ENCODE measurements at regions not wholly inside any gene's neighbourhood (a gene's known extent, or its start where the extent isn't known, plus 50 kb on each side); places are given as distances from the start of the nearest gene placed in this dataset.

DNA sequence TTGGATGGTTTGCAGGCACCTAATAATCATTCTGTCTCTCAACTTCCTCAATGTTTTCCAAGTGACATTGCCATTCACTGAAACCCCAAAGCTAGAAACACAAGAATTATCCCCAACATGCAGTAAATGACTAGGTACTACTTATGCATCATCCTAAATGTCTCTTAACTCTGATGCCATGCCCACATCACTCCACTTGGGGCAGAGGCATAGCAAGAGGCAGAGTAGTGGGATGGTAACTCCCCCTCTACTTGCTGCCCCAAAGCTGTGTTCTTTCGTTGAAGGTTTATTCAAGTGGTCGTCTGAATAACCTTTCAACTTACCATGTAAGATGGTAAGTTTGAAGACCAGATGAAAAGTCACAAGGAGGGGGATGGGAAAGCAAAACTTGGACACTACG, 77.9 kb upstream of the SOX5 start:
- CTCF ChIA-PET: no interaction called here
- POLR2A ChIA-PET: no interaction called here
- ATAC-seq (no peak), DNase-seq (ENCODE audit: low read depth, low spot score) (no peak)
- TF ChIP-seq, protein P1, sequence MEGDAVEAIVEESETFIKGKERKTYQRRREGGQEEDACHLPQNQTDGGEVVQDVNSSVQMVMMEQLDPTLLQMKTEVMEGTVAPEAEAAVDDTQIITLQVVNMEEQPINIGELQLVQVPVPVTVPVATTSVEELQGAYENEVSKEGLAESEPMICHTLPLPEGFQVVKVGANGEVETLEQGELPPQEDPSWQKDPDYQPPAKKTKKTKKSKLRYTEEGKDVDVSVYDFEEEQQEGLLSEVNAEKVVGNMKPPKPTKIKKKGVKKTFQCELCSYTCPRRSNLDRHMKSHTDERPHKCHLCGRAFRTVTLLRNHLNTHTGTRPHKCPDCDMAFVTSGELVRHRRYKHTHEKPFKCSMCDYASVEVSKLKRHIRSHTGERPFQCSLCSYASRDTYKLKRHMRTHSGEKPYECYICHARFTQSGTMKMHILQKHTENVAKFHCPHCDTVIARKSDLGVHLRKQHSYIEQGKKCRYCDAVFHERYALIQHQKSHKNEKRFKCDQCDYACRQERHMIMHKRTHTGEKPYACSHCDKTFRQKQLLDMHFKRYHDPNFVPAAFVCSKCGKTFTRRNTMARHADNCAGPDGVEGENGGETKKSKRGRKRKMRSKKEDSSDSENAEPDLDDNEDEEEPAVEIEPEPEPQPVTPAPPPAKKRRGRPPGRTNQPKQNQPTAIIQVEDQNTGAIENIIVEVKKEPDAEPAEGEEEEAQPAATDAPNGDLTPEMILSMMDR (IDR thresholded peaks at IDR 0.05 in 2 of 3, conservative IDR thresholded peaks at IDR 0.05 in 1 of 3; ENCODE audit: borderline replicate concordance in 1 of 3, insufficient read depth in 1 of 3, low read depth in 2 of 3, low read length in 2 of 3): no peak
- TF ChIP-seq POLR2AphosphoS5 (IDR thresholded peaks at IDR 0.05; ENCODE audit: low read depth, low read length): no peak
- TF ChIP-seq EGR1 (IDR thresholded peaks at IDR 0.05; ENCODE audit: low read depth): no peak
- TF ChIP-seq, protein P2, sequence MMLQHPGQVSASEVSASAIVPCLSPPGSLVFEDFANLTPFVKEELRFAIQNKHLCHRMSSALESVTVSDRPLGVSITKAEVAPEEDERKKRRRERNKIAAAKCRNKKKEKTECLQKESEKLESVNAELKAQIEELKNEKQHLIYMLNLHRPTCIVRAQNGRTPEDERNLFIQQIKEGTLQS (IDR thresholded peaks at IDR 0.05): no peak
- no peak for TF ChIP-seq EZH2phosphoT487 (IDR thresholded peaks at IDR 0.05; ENCODE audit: borderline replicate concordance)
- no peak for TF ChIP-seq SP1 (IDR thresholded peaks at IDR 0.05; ENCODE audit: low read depth)
- TF ChIP-seq, protein P3, sequence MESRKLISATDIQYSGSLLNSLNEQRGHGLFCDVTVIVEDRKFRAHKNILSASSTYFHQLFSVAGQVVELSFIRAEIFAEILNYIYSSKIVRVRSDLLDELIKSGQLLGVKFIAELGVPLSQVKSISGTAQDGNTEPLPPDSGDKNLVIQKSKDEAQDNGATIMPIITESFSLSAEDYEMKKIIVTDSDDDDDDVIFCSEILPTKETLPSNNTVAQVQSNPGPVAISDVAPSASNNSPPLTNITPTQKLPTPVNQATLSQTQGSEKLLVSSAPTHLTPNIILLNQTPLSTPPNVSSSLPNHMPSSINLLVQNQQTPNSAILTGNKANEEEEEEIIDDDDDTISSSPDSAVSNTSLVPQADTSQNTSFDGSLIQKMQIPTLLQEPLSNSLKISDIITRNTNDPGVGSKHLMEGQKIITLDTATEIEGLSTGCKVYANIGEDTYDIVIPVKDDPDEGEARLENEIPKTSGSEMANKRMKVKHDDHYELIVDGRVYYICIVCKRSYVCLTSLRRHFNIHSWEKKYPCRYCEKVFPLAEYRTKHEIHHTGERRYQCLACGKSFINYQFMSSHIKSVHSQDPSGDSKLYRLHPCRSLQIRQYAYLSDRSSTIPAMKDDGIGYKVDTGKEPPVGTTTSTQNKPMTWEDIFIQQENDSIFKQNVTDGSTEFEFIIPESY (IDR thresholded peaks at IDR 0.05; ENCODE audit: extremely low read depth, insufficient replicate concordance, low read length): no peak
- no peak for TF ChIP-seq SRF (IDR thresholded peaks at IDR 0.05; ENCODE audit: low read depth)
- TF ChIP-seq RAD21 (IDR thresholded peaks at IDR 0.05; ENCODE audit: low read depth): no peak
- no peak for TF ChIP-seq EZH2 (IDR thresholded peaks at IDR 0.05)
- no peak for TF ChIP-seq ZNF274 (IDR thresholded peaks at IDR 0.05; ENCODE audit: low read depth, low read length)
- no peak for TF ChIP-seq CBX3 (IDR thresholded peaks at IDR 0.05; ENCODE audit: low read depth)
- no peak for TF ChIP-seq CEBPB (IDR thresholded peaks at IDR 0.05; ENCODE audit: low read depth)
- no peak for TF ChIP-seq TCF7L2 (IDR thresholded peaks at IDR 0.05; ENCODE audit: borderline replicate concordance, extremely low read depth, insufficient read depth, insufficient read length)
- no peak for TF ChIP-seq ELF1 (IDR thresholded peaks at IDR 0.05; ENCODE audit: borderline replicate concordance, low read depth)
- peaks cover 13 to 27% of the 10 kb centered on the region in 2 experiments for H3K9me3 ChIP-seq (ENCODE audit: control insufficient read depth in 1 of 2, insufficient read depth in 1 of 2, low read depth in 1 of 2, low read length in 2 of 2)
- no peaks in the 10 kb centered on the region for H3K79me2 ChIP-seq (ENCODE audit: insufficient read depth, low read length)
- no peak overlapping the region for H2AFZ ChIP-seq (ENCODE audit: low read depth, low read length, poor library complexity, severe bottlenecking)
- no peaks in the 10 kb centered on the region for H3K27me3 ChIP-seq (ENCODE audit: insufficient read depth, low read length)
- H3K4me3 ChIP-seq (replicated peaks in 1 of 2; ENCODE audit: low read depth in 1 of 2, low read length in 2 of 2): no peak overlapping the region
- H4K20me1 ChIP-seq (ENCODE audit: insufficient read depth): no peaks in the 10 kb centered on the region
- RAD21 ChIA-PET (ENCODE audit: low non-redundant PET in 1 of 2, low total read pairs in 2 of 2, uncharacterized antibody in 2 of 2, unreplicated experiment in 2 of 2): no interaction called here
- no peaks in the 10 kb centered on the region for H3K36me3 ChIP-seq (ENCODE audit: control insufficient read depth in 1 of 2, insufficient read depth in 2 of 2, low read length in 2 of 2)
- no peak overlapping the region for H3K27ac ChIP-seq (ENCODE audit: low read depth, low read length)
- no peak overlapping the region for H3K9ac ChIP-seq (ENCODE audit: low read length)
- H3K9me2 ChIP-seq (ENCODE audit: insufficient read depth): no peaks in the 10 kb centered on the region
- no TSS peak for BruUV-seq (replicated peaks)
- no peak overlapping the region for H3K4me2 ChIP-seq (ENCODE audit: low read length)
- intact Hi-C loops (cut with micrococcal nuclease): no loop called here
- no peaks in the 10 kb centered on the region for H3K4me1 ChIP-seq (ENCODE audit: control insufficient read depth in 1 of 2, insufficient read depth in 2 of 2, low read length in 2 of 2)

Data from HCT116 (cell line).